HCT116 (cell line): ENCODE measurements at regions not wholly inside any gene's neighbourhood (a gene's known extent, or its start where the extent isn't known, plus 50 kb on each side); places are given as distances from the start of the nearest gene placed in this dataset.

Experiments used
- ATAC-seq: fragments of 200-7000 bp; cut with Tn5 transposase; 2 replicates; pipeline ENCODE4 v1.9.1; 2020; ENCODE audit warnings: mild to moderate bottlenecking, moderate library complexity
- BruUV-seq: library from RNA; stranded (reverse); fragments of 400-500 nt; replicated peaks from 2 replicates; lab custom pipeline; 2021; lab: Mats Ljungman, UMichigan
- CTCF ChIA-PET: fragments of 300-600 bp; sonication (Branson Sonifier 250); formaldehyde crosslinking; loops from one replicate; lab custom pipeline; 2021; ENCODE audit warnings: antibody characterized with exemption; lab: Charles Lee
- POLR2A ChIA-PET: fragments of 300-600, 350-600 bp; sonication (Branson Sonifier 250); formaldehyde crosslinking; loops from one replicate; lab custom pipeline; 2021; ENCODE audit warnings: antibody characterized with exemption; lab: Charles Lee
- RAD21 ChIA-PET, 2 experiments: fragments of 300-600 bp; sonication (Branson Sonifier 250); formaldehyde crosslinking; loops; one replicate each; lab custom pipeline; 2023; ENCODE audit warnings: low total read pairs in 2 of 2; ENCODE audit not compliant: uncharacterized antibody in 2 of 2, unreplicated experiment in 2 of 2, low non-redundant PET in 1 of 2; lab: Charles Lee
- DNase-seq: peaks from one replicate; pipeline ENCODE4 v3.0.0-alpha.2; 2010; ENCODE audit warnings: low read depth, low spot score
- H2AFZ ChIP-seq: fragments of 200-600 bp; shearing (Covaris generic), sonication (generic); 2 replicates; pipeline ENCODE4 v1.6.1; 2017; ENCODE audit warnings: low read depth, mixed run types, mixed read lengths, antibody characterized with exemption, low read length; ENCODE audit not compliant: poor library complexity, severe bottlenecking
- H3K27ac ChIP-seq: 2 replicates; pipeline ENCODE4 v1.5.1; 2012; ENCODE audit warnings: low read depth, low read length
- H3K27me3 ChIP-seq: fragments of 200-600 bp; sonication (generic); 2 replicates; pipeline ENCODE4 v1.6.1; 2016; ENCODE audit warnings: mixed run types, low read length, mixed read lengths; ENCODE audit not compliant: insufficient read depth
- H3K36me3 ChIP-seq, 2 experiments: fragments of 200-500 bp in 1 of 2; fragments of 200-600 bp in 1 of 2; sonication (Bioruptor generic) in 1 of 2; sonication (generic) in 1 of 2; 2 replicates each; pipeline versions ENCODE4 v1.5.1 to v1.6.1; 2014 to 2016; ENCODE audit warnings: low read length in 2 of 2, inconsistent platforms in 1 of 2, mixed read lengths in 1 of 2, mixed run types in 1 of 2; ENCODE audit not compliant: insufficient read depth in 2 of 2, control insufficient read depth in 1 of 2
- H3K4me1 ChIP-seq, 2 experiments: fragments of 200-600 bp in 1 of 2; sonication (generic) in 1 of 2; 2 replicates each; pipeline versions ENCODE4 v1.5.1 to v1.6.1; 2012 to 2017; ENCODE audit warnings: low read length in 2 of 2, inconsistent platforms in 1 of 2, mild to moderate bottlenecking in 1 of 2, mixed read lengths in 1 of 2, mixed run types in 1 of 2, moderate library complexity in 1 of 2; ENCODE audit not compliant: insufficient read depth in 2 of 2, control insufficient read depth in 1 of 2
- H3K4me2 ChIP-seq: fragments of 200-600 bp; sonication (generic); 2 replicates; pipeline ENCODE4 v1.6.1; 2017; ENCODE audit warnings: mixed run types, low read length, mixed read lengths
- H3K4me3 ChIP-seq, 2 experiments: fragments of 200-600 bp in 1 of 2; sonication (generic) in 1 of 2; replicated peaks in 1 of 2; 2 replicates each; pipeline ENCODE4 v1.5.1; 2011 to 2016; ENCODE audit warnings: low read length in 2 of 2, control low read depth in 1 of 2, low read depth in 1 of 2, mild to moderate bottlenecking in 1 of 2, mixed read lengths in 1 of 2, mixed run types in 1 of 2
- H3K79me2 ChIP-seq: fragments of 200-600 bp; sonication (generic); 2 replicates; pipeline ENCODE4 v1.6.1; 2017; ENCODE audit warnings: mild to moderate bottlenecking, mixed run types, low read length, moderate library complexity, mixed read lengths; ENCODE audit not compliant: insufficient read depth
- H3K9ac ChIP-seq: fragments of 200-600 bp; sonication (generic); 2 replicates; pipeline ENCODE4 v1.6.1; 2016; ENCODE audit warnings: low read length, mixed read lengths
- H3K9me2 ChIP-seq: fragments of 200-600 bp; sonication (generic), shearing (Covaris generic); 2 replicates; pipeline ENCODE4 v1.6.1; 2017; ENCODE audit warnings: mixed run types, mild to moderate bottlenecking, moderate library complexity; ENCODE audit not compliant: insufficient read depth
- H3K9me3 ChIP-seq, 2 experiments: fragments of 200-500 bp in 1 of 2; fragments of 200-600 bp in 1 of 2; sonication (Bioruptor generic) in 1 of 2; sonication (generic) in 1 of 2; 2 replicates each; pipeline ENCODE4 v1.6.1; 2014 to 2017; ENCODE audit warnings: low read length in 2 of 2, mixed read lengths in 2 of 2, inconsistent platforms in 1 of 2, low read depth in 1 of 2, mild to moderate bottlenecking in 1 of 2, mixed run types in 1 of 2, moderate library complexity in 1 of 2; ENCODE audit not compliant: control insufficient read depth in 1 of 2, insufficient read depth in 1 of 2
- H4K20me1 ChIP-seq: fragments of 200-600 bp; sonication (generic), shearing (Covaris generic); 2 replicates; pipeline ENCODE4 v1.6.1; 2017; ENCODE audit warnings: mixed run types, mild to moderate bottlenecking, moderate library complexity; ENCODE audit not compliant: insufficient read depth
- CEBPB ChIP-seq: IDR thresholded peaks from 2 replicates; pipeline ENCODE4 v1.6.1; 2012; ENCODE audit warnings: low read depth
- EGR1 ChIP-seq: IDR thresholded peaks from 2 replicates; pipeline ENCODE4 v1.6.1; 2012; ENCODE audit warnings: low read depth
- EZH2phosphoT487 ChIP-seq: fragments of 200-600 bp; IDR thresholded peaks from 2 replicates; pipeline ENCODE4 v1.6.1; 2018; ENCODE audit warnings: antibody characterized with exemption, borderline replicate concordance
- RAD21 ChIP-seq: IDR thresholded peaks from 2 replicates; pipeline ENCODE4 v1.6.1; 2012; ENCODE audit warnings: low read depth, mild to moderate bottlenecking
- REST ChIP-seq: IDR thresholded peaks from 2 replicates; pipeline ENCODE4 v1.6.1; 2012; ENCODE audit warnings: low read depth
- SP1 ChIP-seq: IDR thresholded peaks from 2 replicates; pipeline ENCODE4 v1.6.1; 2012; ENCODE audit warnings: low read depth
- ZFX ChIP-seq: fragments of 450-650 bp; IDR thresholded peaks from 2 replicates; pipeline ENCODE4 v1.6.1; 2017
- ZNF274 ChIP-seq: fragments of 200-500 bp; sonication (Bioruptor generic); IDR thresholded peaks from 2 replicates; pipeline ENCODE4 v1.6.1; 2014; ENCODE audit warnings: mild to moderate bottlenecking, low read depth, low read length, inconsistent platforms
- intact Hi-C: fragments of 100-400 bp; cut with micrococcal nuclease; formaldehyde crosslinking; loops from 2 replicates; pipeline ENCODE4 v1.10.0; 2022
- TF ChIP-seq, protein P1 (sequence below): IDR thresholded peaks from 2 replicates; pipeline ENCODE4 v1.6.1; 2011; ENCODE audit warnings: mild to moderate bottlenecking, low read length, moderate library complexity; ENCODE audit not compliant: insufficient replicate concordance; ENCODE audit errors: extremely low read depth
- TF ChIP-seq, protein P2 (sequence below): IDR thresholded peaks from 2 replicates; pipeline ENCODE4 v1.6.1; 2012

- H3K79me2 ChIP-seq: no peaks in the 10 kb centered on the region
- H2AFZ ChIP-seq: no peak overlapping the region
- H3K4me3 ChIP-seq: no peak overlapping the region
- peaks cover 12 to 33% of the 10 kb centered on the region in 2 experiments; a peak in 2 of 4 replicates for H3K4me1 ChIP-seq
- no peaks in the 10 kb centered on the region for H3K9me3 ChIP-seq
- no peak overlapping the region for H3K27ac ChIP-seq
- ATAC-seq: peak; percentile 27; the same call in 1 of the 2 replicates
- CTCF ChIA-PET: no interaction called here
- peak overlapping the region; percentile 22; the same call in 1 of the 2 replicates for H3K4me2 ChIP-seq
- no peak for DNase-seq
- no peak overlapping the region for H3K9ac ChIP-seq
- intact Hi-C loops: no loop called here
- H3K27me3 ChIP-seq: peaks cover 2% of the 10 kb centered on the region; the same call in 1 of the 2 replicates
- POLR2A ChIA-PET: no interaction called here
- TF ChIP-seq SP1: peak; percentile 54
- no peak for TF ChIP-seq REST
- RAD21 ChIA-PET: no interaction called here
- BruUV-seq: no TSS peak
- H4K20me1 ChIP-seq: no peaks in the 10 kb centered on the region
- H3K9me2 ChIP-seq: no peaks in the 10 kb centered on the region
- no peaks in the 10 kb centered on the region for H3K36me3 ChIP-seq
Observed at GRCh38 chr5:56668996-56669395, 146.4 kb upstream of the MAP3K1 start.

DNA sequence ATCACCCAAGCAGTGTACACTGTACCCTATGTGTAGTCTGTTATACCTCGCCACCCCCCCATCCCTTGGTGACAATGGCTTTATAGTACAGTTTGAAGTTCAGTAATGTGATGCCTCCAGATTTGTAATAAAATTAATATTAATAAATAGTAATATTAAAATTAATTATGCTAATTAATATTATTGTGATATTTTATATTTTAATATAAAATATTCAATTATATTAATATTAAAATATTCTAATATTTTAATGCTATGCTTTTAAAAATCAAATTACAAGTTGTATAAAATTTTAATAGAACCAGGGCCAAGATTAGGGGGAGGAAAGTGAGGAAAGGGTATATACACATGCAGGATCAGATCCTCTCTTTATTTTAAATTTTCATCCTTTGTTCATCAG, 147.7 kb upstream of the MAP3K1 start:
- H3K79me2 ChIP-seq: no peaks in the 10 kb centered on the region
- no peak overlapping the region for H3K27ac ChIP-seq
- H2AFZ ChIP-seq: no peak overlapping the region
- no TSS peak for BruUV-seq
- H3K9ac ChIP-seq: no peak overlapping the region
- peaks cover 12 to 33% of the 10 kb centered on the region in 2 experiments; a peak in 2 of 4 replicates for H3K4me1 ChIP-seq
- no peak for DNase-seq
- H3K4me2 ChIP-seq: no peak overlapping the region
- no peak overlapping the region for H3K4me3 ChIP-seq
- no peak for ATAC-seq
- H3K9me2 ChIP-seq: no peaks in the 10 kb centered on the region
- H3K27me3 ChIP-seq: peaks cover 8% of the 10 kb centered on the region; the same call in 1 of the 2 replicates
- no peaks in the 10 kb centered on the region for H4K20me1 ChIP-seq
- CTCF ChIA-PET: no interaction called here
- RAD21 ChIA-PET: no interaction called here
- H3K9me3 ChIP-seq: no peaks in the 10 kb centered on the region
- no peaks in the 10 kb centered on the region for H3K36me3 ChIP-seq
- POLR2A ChIA-PET: no interaction called here
- intact Hi-C loops: no loop called here
- TF ChIP-seq REST (no peak), RAD21 (no peak), ZNF274 (no peak), CEBPB (no peak), EGR1 (no peak), ZFX (no peak), EZH2phosphoT487 (no peak)
- TF ChIP-seq, protein P1, sequence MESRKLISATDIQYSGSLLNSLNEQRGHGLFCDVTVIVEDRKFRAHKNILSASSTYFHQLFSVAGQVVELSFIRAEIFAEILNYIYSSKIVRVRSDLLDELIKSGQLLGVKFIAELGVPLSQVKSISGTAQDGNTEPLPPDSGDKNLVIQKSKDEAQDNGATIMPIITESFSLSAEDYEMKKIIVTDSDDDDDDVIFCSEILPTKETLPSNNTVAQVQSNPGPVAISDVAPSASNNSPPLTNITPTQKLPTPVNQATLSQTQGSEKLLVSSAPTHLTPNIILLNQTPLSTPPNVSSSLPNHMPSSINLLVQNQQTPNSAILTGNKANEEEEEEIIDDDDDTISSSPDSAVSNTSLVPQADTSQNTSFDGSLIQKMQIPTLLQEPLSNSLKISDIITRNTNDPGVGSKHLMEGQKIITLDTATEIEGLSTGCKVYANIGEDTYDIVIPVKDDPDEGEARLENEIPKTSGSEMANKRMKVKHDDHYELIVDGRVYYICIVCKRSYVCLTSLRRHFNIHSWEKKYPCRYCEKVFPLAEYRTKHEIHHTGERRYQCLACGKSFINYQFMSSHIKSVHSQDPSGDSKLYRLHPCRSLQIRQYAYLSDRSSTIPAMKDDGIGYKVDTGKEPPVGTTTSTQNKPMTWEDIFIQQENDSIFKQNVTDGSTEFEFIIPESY: no peak
- TF ChIP-seq, protein P2, sequence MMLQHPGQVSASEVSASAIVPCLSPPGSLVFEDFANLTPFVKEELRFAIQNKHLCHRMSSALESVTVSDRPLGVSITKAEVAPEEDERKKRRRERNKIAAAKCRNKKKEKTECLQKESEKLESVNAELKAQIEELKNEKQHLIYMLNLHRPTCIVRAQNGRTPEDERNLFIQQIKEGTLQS: no peak
